Pancreas (tissue), 10 donors: ENCODE measurements at regions not wholly inside any gene's neighbourhood (a gene's known extent, or its start where the extent isn't known, plus 50 kb on each side); places are given as distances from the start of the nearest gene placed in this dataset.

Experiments
- ATAC-seq, 4 donors: fragments of 200-7000 bp; cut with Tn5 transposase; one replicate each; pipeline versions ENCODE4 v1.8.0 to v1.9.1; 2020; ENCODE audit warnings: mild to moderate bottlenecking in 4 of 4, moderate library complexity in 4 of 4
- DNase-seq, 6 donors: peaks; one replicate each; pipeline ENCODE4 v3.0.0-alpha.2; 2020
- FAIRE-seq: peaks from 2 replicates; lab custom pipeline; 2012; peaks lifted over from hg19 to GRCh38; lab: Jason Lieb, UNC
- H3K27ac ChIP-seq, 4 donors: fragments of 200-600 bp; sonication (generic); 1 replicate in 3 of 4; 2 replicates in 1 of 4; pipeline versions ENCODE4 v1.5.0 to v1.8.0; 2020
- H3K27me3 ChIP-seq, 4 donors: fragments of 200-600 bp; one replicate each; pipeline ENCODE4 v1.8.0; 2021
- H3K36me3 ChIP-seq, 3 donors: fragments of 200-600 bp; sonication (generic) in 1 of 3; one replicate each; pipeline versions ENCODE4 v1.5.0 to v1.8.0; 2020 to 2021
- H3K4me1 ChIP-seq, 3 donors: fragments of 200-600 bp; one replicate each; pipeline ENCODE4 v1.8.0; 2021
- H3K4me3 ChIP-seq, 4 donors: fragments of 200-600 bp; sonication (generic) in 2 of 4; one replicate each; pipeline versions ENCODE4 v1.5.0 to v1.8.0; 2020 to 2021
- H3K9me3 ChIP-seq, 4 donors: fragments of 200-600 bp; one replicate each; pipeline ENCODE4 v1.8.0; 2021
- CTCF ChIP-seq, 4 donors: fragments of 200-600 bp; sonication (generic) in 3 of 4; IDR thresholded peaks; one replicate each; pipeline versions ENCODE4 v1.5.0 to v1.8.0; 2021; ENCODE audit warnings: antibody characterized with exemption in 4 of 4
- WGBS, 2 donors: extraction: QIAGEN DNeasy Blood & Tissue Kit; methylation state at CpG; one replicate each; pipeline ENCODE4 v1.1.7; 2013; 5-methylcytosine and 5-hydroxymethylcytosine counted together
- intact Hi-C, 3 donors: fragments of 100-400 bp; cut with DNase I; formaldehyde crosslinking; loops; one replicate each; pipeline versions ENCODE4 v1.11.1 to v1.14.2; 2022
- donor health status: healthy with polysubstance abuse.
- donor health status: DM: no; HTN: no; CAD: no; lungs with moderate emphysema.
- donor health status: DM: no; HTN: no; CAD: no.
- donor health status: control.
- donor health status: control.
- donor health status: Bipolar disorder and iron deficiency.
- donor health status: DM: yes; HTN: yes; CAD: no.
- donor health status: DM: no; HTN: no; CAD: no.
- donor health status: DM: no; HTN: no; CAD: no.
- donor health status: DM: yes; HTN: yes; CAD: no.

- peak; percentile 96 to 98 (median 98) for ATAC-seq
- FAIRE-seq: no peak
- 18 to 25% methylated on average over 6 of the region's 6 CpGs for WGBS, 2 donors
- H3K36me3 ChIP-seq: no peaks in the 10 kb centered on the region
- H3K27ac ChIP-seq: peak overlapping the region; percentile 15 to 57 (median 32)
- no peaks in the 10 kb centered on the region for H3K9me3 ChIP-seq
- DNase-seq: peak; percentile 51 to 75 (median 60)
- peaks cover 0 to 5% (median 0%) of the 10 kb centered on the region in 3 donors for H3K4me1 ChIP-seq
- TF ChIP-seq CTCF (IDR thresholded peaks at IDR 0.05): no peak
- intact Hi-C loops: no loop called here
- H3K4me3 ChIP-seq: peak overlapping the region in 2 of 4 donors; percentile 14 to 15
- H3K27me3 ChIP-seq: no peaks in the 10 kb centered on the region
These were observed 66.3 kb downstream of the BAMBI start for GRCh38 chr10:28743576-28743975.

GRCh38 chr10:28744069-28744768 lies 66.9 kb downstream of the BAMBI start:
- ATAC-seq: peak in 3 of 4 donors; percentile 57 to 72 (median 66)
- 42 to 52% methylated on average over 5 of the region's 5 CpGs for WGBS, 2 donors
- Histone ChIP-seq H3K27ac (peak overlapping the region; percentile 15 to 57 (median 32)), H3K4me3 (peak overlapping the region in 2 of 4 donors; percentile 14 to 15), H3K36me3 (no peaks in the 10 kb centered on the region), H3K27me3 (no peaks in the 10 kb centered on the region), H3K9me3 (no peaks in the 10 kb centered on the region), H3K4me1 (peaks cover 0 to 5% (median 0%) of the 10 kb centered on the region in 3 donors)
- no peak for TF ChIP-seq CTCF (IDR thresholded peaks at IDR 0.05)
- DNase-seq: no peak
- intact Hi-C loops: no loop called here
- no peak for FAIRE-seq

GRCh38 chr10:28754930-28755718 lies 77.8 kb downstream of the BAMBI start:
- Histone ChIP-seq H3K27ac (no peak overlapping the region), H3K4me1 (no peaks in the 10 kb centered on the region), H3K4me3 (no peak overlapping the region), H3K27me3 (no peaks in the 10 kb centered on the region), H3K36me3 (no peaks in the 10 kb centered on the region), H3K9me3 (no peaks in the 10 kb centered on the region)
- no peak for TF ChIP-seq CTCF (IDR thresholded peaks at IDR 0.05)
- DNase-seq (no peak), ATAC-seq (peak in 2 of 4 donors; percentile 29 to 55), FAIRE-seq (no peak)
- intact Hi-C loops: no loop called here
- WGBS, 2 donors: 72 to 74% methylated on average over 3 of the region's 3 CpGs

GRCh38 chr10:28761084-28761846 lies 83.9 kb downstream of the BAMBI start:
- Histone ChIP-seq H3K4me3 (no peak overlapping the region), H3K4me1 (no peaks in the 10 kb centered on the region), H3K27me3 (no peaks in the 10 kb centered on the region), H3K27ac (no peak overlapping the region), H3K36me3 (no peaks in the 10 kb centered on the region), H3K9me3 (no peaks in the 10 kb centered on the region)
- WGBS, 2 donors: 69 to 75% methylated on average over 5 of the region's 5 CpGs
- no peak for FAIRE-seq
- ATAC-seq: no peak
- intact Hi-C loops: no loop called here
- no peak for TF ChIP-seq CTCF (IDR thresholded peaks at IDR 0.05)
- no peak for DNase-seq
